PC-3 (cell line): ENCODE measurements at regions not wholly inside any gene's neighbourhood (a gene's known extent, or its start where the extent isn't known, plus 50 kb on each side); places are given as distances from the start of the nearest gene placed in this dataset.
"Not testable (repeated sequence)": the region's sequence is repeated elsewhere in the genome, so short reads cannot be mapped to it uniquely, and the experiment has no call there.

Source experiments
- ATAC-seq: fragments of 200-7000 bp; cut with Tn5 transposase; 2 replicates; pipeline ENCODE4 v1.9.1; 2020; ENCODE audit warnings: mild to moderate bottlenecking, moderate library complexity
- BruUV-seq: library from RNA; stranded (reverse); fragments of 400-500 nt; replicated peaks from 2 replicates; lab custom pipeline; 2021; lab: Mats Ljungman, UMichigan
- CTCF ChIA-PET: fragments of 300-600 bp; sonication (Branson Sonifier 250); formaldehyde crosslinking; loops from one replicate; lab custom pipeline; 2022; ENCODE audit warnings: antibody characterized with exemption; lab: Charles Lee
- POLR2A ChIA-PET: fragments of 300-600 bp; sonication (Branson Sonifier 250); formaldehyde crosslinking; loops from one replicate; lab custom pipeline; 2022; ENCODE audit warnings: antibody characterized with exemption; ENCODE audit not compliant: unreplicated experiment; lab: Charles Lee
- DNase-seq: peaks from one replicate; pipeline ENCODE4 v3.0.0-alpha.2; 2015
- H2AFZ ChIP-seq: fragments of 300-600 bp; sonication (generic); 2 replicates; pipeline ENCODE4 v1.6.0; 2016; ENCODE audit warnings: antibody characterized with exemption, low read length
- H3F3A ChIP-seq: fragments of 300-600 bp; sonication (generic); one replicate; pipeline ENCODE4 v1.6.0; 2017; ENCODE audit warnings: antibody characterized with exemption, low read length, control low read depth, mild to moderate bottlenecking; ENCODE audit not compliant: unreplicated experiment
- H3K27ac ChIP-seq: fragments of 300-600 bp; sonication (generic); 2 replicates; pipeline ENCODE4 v1.5.1; 2016; ENCODE audit warnings: mild to moderate bottlenecking, low read length
- H3K27me3 ChIP-seq: fragments of 300-600 bp; sonication (generic); 2 replicates; pipeline ENCODE4 v1.6.1; 2016; ENCODE audit warnings: low read length, mixed read lengths
- H3K36me3 ChIP-seq: fragments of 300-600 bp; sonication (generic); 2 replicates; pipeline ENCODE4 v1.6.1; 2016; ENCODE audit warnings: low read depth, mixed run types, low read length, mixed read lengths
- H3K4me1 ChIP-seq: fragments of 300-600 bp; sonication (generic); 2 replicates; pipeline ENCODE4 v1.5.1; 2016; ENCODE audit warnings: low read length; ENCODE audit not compliant: insufficient read depth
- H3K4me2 ChIP-seq: fragments of 300-600 bp; sonication (generic); 2 replicates; pipeline ENCODE4 v1.6.0; 2016; ENCODE audit warnings: low read length
- H3K4me3 ChIP-seq: fragments of 300-600 bp; sonication (generic); 2 replicates; pipeline ENCODE4 v1.5.1; 2016; ENCODE audit warnings: mild to moderate bottlenecking, low read length, mixed read lengths
- H3K79me2 ChIP-seq: fragments of 300-600 bp; sonication (generic); 2 replicates; pipeline ENCODE4 v1.6.1; 2017; ENCODE audit warnings: low read length, mixed read lengths
- H3K9ac ChIP-seq: fragments of 300-600 bp; sonication (generic); 2 replicates; pipeline ENCODE4 v1.6.0; 2016; ENCODE audit warnings: mild to moderate bottlenecking, low read length
- H3K9me2 ChIP-seq: fragments of 300-600 bp; sonication (generic); replicated peaks from 2 replicates; pipeline ENCODE4 v1.6.1; 2016; ENCODE audit warnings: mixed run types, low read length, mixed read lengths
- H3K9me3 ChIP-seq: fragments of 300-600 bp; sonication (generic); 2 replicates; pipeline ENCODE4 v1.6.1; 2016; ENCODE audit warnings: low read length, mixed read lengths
- H4K20me1 ChIP-seq: fragments of 300-600 bp; sonication (generic); 2 replicates; pipeline ENCODE4 v1.6.1; 2016; ENCODE audit warnings: low read length, mixed read lengths
- CTCF ChIP-seq: fragments of 300-600 bp; sonication (generic); conservative IDR thresholded peaks from 2 replicates; pipeline ENCODE4 v1.5.1; 2017; ENCODE audit warnings: antibody characterized with exemption, low read depth, mild to moderate bottlenecking, low read length
- EZH2 ChIP-seq: fragments of 300-600 bp; sonication (generic); IDR thresholded peaks from one replicate; pipeline ENCODE4 v1.6.1; 2017; ENCODE audit warnings: antibody characterized with exemption, mild to moderate bottlenecking, low read length; ENCODE audit not compliant: unreplicated experiment
- EZH2phosphoT487 ChIP-seq: fragments of 300-600 bp; sonication (generic); IDR thresholded peaks from 2 replicates; pipeline ENCODE4 v1.6.1; 2018; ENCODE audit warnings: mild to moderate bottlenecking, antibody characterized with exemption, low read length, borderline replicate concordance
- intact Hi-C: fragments of 100-400 bp; cut with micrococcal nuclease; formaldehyde crosslinking; loops from 2 replicates; pipeline ENCODE4 v1.9.0; 2023

- no peak for TF ChIP-seq EZH2phosphoT487
- no peak for TF ChIP-seq EZH2
- no peak for TF ChIP-seq CTCF
- POLR2A ChIA-PET: no interaction called here
- no TSS peak for BruUV-seq
- no peak overlapping the region for H3K9ac ChIP-seq
- no peak overlapping the region for H2AFZ ChIP-seq
- no peak overlapping the region for H3K4me3 ChIP-seq
- ATAC-seq (no peak), DNase-seq (no peak)
- H3K4me1 ChIP-seq: no peaks in the 10 kb centered on the region; the same call in 1 of the 2 replicates
- no peaks in the 10 kb centered on the region for H3K9me2 ChIP-seq
- H3F3A ChIP-seq: no peaks in the 10 kb centered on the region
- no peaks in the 10 kb centered on the region for H3K79me2 ChIP-seq
- H3K27ac ChIP-seq: no peak overlapping the region
- H3K9me3 ChIP-seq: no peaks in the 10 kb centered on the region
- no peaks in the 10 kb centered on the region for H3K27me3 ChIP-seq
- no peaks in the 10 kb centered on the region for H4K20me1 ChIP-seq
- CTCF ChIA-PET: no interaction called here
- intact Hi-C loops: no loop called here
- no peaks in the 10 kb centered on the region for H3K36me3 ChIP-seq
- H3K4me2 ChIP-seq: no peak overlapping the region
Measured at GRCh38 chr18:55732227-55733106, 144.5 kb upstream of the TCF4 start.

GRCh38 chr18:55731594-55732042 lies 143.6 kb upstream of the TCF4 start:
- TF ChIP-seq CTCF: no peak
- TF ChIP-seq EZH2phosphoT487: no peak
- TF ChIP-seq EZH2: no peak
- H3F3A ChIP-seq: no peaks in the 10 kb centered on the region
- no peak for DNase-seq
- ChIA-PET CTCF (no interaction called here), POLR2A (no interaction called here)
- no peaks in the 10 kb centered on the region for H3K9me2 ChIP-seq
- intact Hi-C loops: no loop called here
- H3K27me3 ChIP-seq: no peaks in the 10 kb centered on the region
- H3K9ac ChIP-seq: no peak overlapping the region
- no peak overlapping the region for H3K27ac ChIP-seq
- H3K36me3 ChIP-seq: no peaks in the 10 kb centered on the region
- no peak for ATAC-seq
- no peak overlapping the region for H3K4me2 ChIP-seq
- no peaks in the 10 kb centered on the region for H4K20me1 ChIP-seq
- no peaks in the 10 kb centered on the region; the same call in 1 of the 2 replicates for H3K4me1 ChIP-seq
- H3K79me2 ChIP-seq: no peaks in the 10 kb centered on the region
- no peak overlapping the region for H2AFZ ChIP-seq
- H3K4me3 ChIP-seq: no peak overlapping the region
- no TSS peak for BruUV-seq
- H3K9me3 ChIP-seq: no peaks in the 10 kb centered on the region

- BruUV-seq, H3K4me1 ChIP-seq, ATAC-seq, H3K36me3 ChIP-seq, DNase-seq, H3K27me3 ChIP-seq, POLR2A ChIA-PET, H3K9me3 ChIP-seq, H4K20me1 ChIP-seq, intact Hi-C loops, H3K4me3 ChIP-seq, H3K79me2 ChIP-seq, H2AFZ ChIP-seq, H3F3A ChIP-seq, H3K9ac ChIP-seq, H3K9me2 ChIP-seq, H3K27ac ChIP-seq, CTCF ChIA-PET, H3K4me2 ChIP-seq: not testable (repeated sequence)
Measured at GRCh38 chr18:55721006-55721405, 133.0 kb upstream of the TCF4 start.
